Liver (tissue), 8 donors: ENCODE measurements at regions not wholly inside any gene's neighbourhood (a gene's known extent, or its start where the extent isn't known, plus 50 kb on each side); places are given as distances from the start of the nearest gene placed in this dataset.

Source experiments
- DNase-seq: peaks from one replicate; pipeline ENCODE4 v3.0.0-alpha.2; 2017; ENCODE audit warnings: low spot score
- H3K27ac ChIP-seq, 2 donors: one replicate each; pipeline ENCODE4 v1.7.0; 2013; ENCODE audit warnings: inconsistent platforms in 2 of 2, low read length in 2 of 2, control low read depth in 1 of 2, low read depth in 1 of 2, mild to moderate bottlenecking in 1 of 2
- H3K27me3 ChIP-seq, 4 donors: one replicate each; pipeline versions ENCODE4 v1.6.1 to v1.7.0; 2013; ENCODE audit warnings: low read length in 3 of 4, inconsistent platforms in 1 of 4, mild to moderate bottlenecking in 1 of 4, moderate library complexity in 1 of 4; ENCODE audit not compliant: control insufficient read depth in 4 of 4, insufficient read depth in 4 of 4
- H3K36me3 ChIP-seq, 4 donors: one replicate each; pipeline versions ENCODE4 v1.6.1 to v1.7.0; 2013; ENCODE audit warnings: low read length in 3 of 4, mild to moderate bottlenecking in 3 of 4, low read depth in 1 of 4, moderate library complexity in 1 of 4; ENCODE audit not compliant: control insufficient read depth in 4 of 4, insufficient read depth in 3 of 4
- H3K4me1 ChIP-seq, 4 donors: one replicate each; pipeline versions ENCODE4 v1.6.1 to v1.7.0; 2013; ENCODE audit warnings: low read length in 3 of 4, mild to moderate bottlenecking in 3 of 4, moderate library complexity in 1 of 4; ENCODE audit not compliant: control insufficient read depth in 4 of 4, insufficient read depth in 4 of 4
- H3K4me3 ChIP-seq, 3 donors: one replicate each; pipeline versions ENCODE4 v1.6.1 to v1.7.0; 2013; ENCODE audit warnings: low read length in 3 of 3, control low read depth in 1 of 3, low read depth in 1 of 3, mild to moderate bottlenecking in 1 of 3
- H3K9ac ChIP-seq, 2 donors: one replicate each; pipeline ENCODE4 v1.7.0; 2013; ENCODE audit warnings: low read length in 2 of 2, mild to moderate bottlenecking in 2 of 2, moderate library complexity in 2 of 2, control low read depth in 1 of 2, low read depth in 1 of 2
- H3K9me3 ChIP-seq, 4 donors: one replicate each; pipeline versions ENCODE4 v1.6.1 to v1.7.0; 2013; ENCODE audit warnings: low read length in 3 of 4; ENCODE audit not compliant: control insufficient read depth in 4 of 4
- ATF3 ChIP-seq: IDR thresholded peaks from 2 replicates; pipeline ENCODE4 v1.6.1; 2016; ENCODE audit warnings: antibody characterized with exemption
- CTCF ChIP-seq: fragments of 150-350 bp; IDR thresholded peaks from 2 replicates; pipeline ENCODE4 v1.5.1; 2017; ENCODE audit warnings: improper control_type of control experiment, low read depth, low read length; ENCODE audit not compliant: missing input control
- EGR1 ChIP-seq, 2 donors: IDR thresholded peaks; 2 replicates each; pipeline ENCODE4 v1.6.1; 2016 to 2018; ENCODE audit warnings: antibody characterized with exemption in 2 of 2, low read depth in 2 of 2
- FOXA1 ChIP-seq: IDR thresholded peaks from 2 replicates; pipeline ENCODE4 v1.6.1; 2016; ENCODE audit warnings: antibody characterized with exemption
- FOXA2 ChIP-seq: IDR thresholded peaks from 2 replicates; pipeline ENCODE4 v1.6.1; 2016; ENCODE audit warnings: antibody characterized with exemption
- GABPA ChIP-seq, 2 donors: IDR thresholded peaks in 1 of 2; conservative IDR thresholded peaks in 1 of 2; 2 replicates each; pipeline ENCODE4 v1.6.1; 2016; ENCODE audit warnings: antibody characterized with exemption in 2 of 2, mild to moderate bottlenecking in 1 of 2, moderate library complexity in 1 of 2
- JUND ChIP-seq, 2 donors: IDR thresholded peaks; 2 replicates each; pipeline ENCODE4 v1.6.1; 2016; ENCODE audit warnings: antibody characterized with exemption in 2 of 2
- MAX ChIP-seq: IDR thresholded peaks from 2 replicates; pipeline ENCODE4 v1.6.1; 2016; ENCODE audit warnings: antibody characterized with exemption
- NR2F2 ChIP-seq: IDR thresholded peaks from 2 replicates; pipeline ENCODE4 v1.6.1; 2016; ENCODE audit warnings: antibody characterized with exemption
- RAD21 ChIP-seq, 2 donors: IDR thresholded peaks; 2 replicates each; pipeline ENCODE4 v1.6.1; 2016; ENCODE audit warnings: antibody characterized with exemption in 2 of 2, mild to moderate bottlenecking in 2 of 2
- REST ChIP-seq: IDR thresholded peaks from 2 replicates; pipeline ENCODE4 v1.6.1; 2016; ENCODE audit warnings: antibody characterized with exemption, mild to moderate bottlenecking
- SP1 ChIP-seq: IDR thresholded peaks from 2 replicates; pipeline ENCODE4 v1.6.1; 2018; ENCODE audit warnings: antibody characterized with exemption, mild to moderate bottlenecking
- TAF1 ChIP-seq: conservative IDR thresholded peaks from 2 replicates; pipeline ENCODE4 v1.6.1; 2016; ENCODE audit warnings: antibody characterized with exemption, mild to moderate bottlenecking
- YY1 ChIP-seq: IDR thresholded peaks from 2 replicates; pipeline ENCODE4 v1.6.1; 2016; ENCODE audit warnings: antibody characterized with exemption, mild to moderate bottlenecking
- ZBTB33 ChIP-seq: IDR thresholded peaks from 2 replicates; pipeline ENCODE4 v1.6.1; 2016; ENCODE audit warnings: antibody characterized with exemption
- WGBS: extraction: QIAGEN DNeasy Blood & Tissue Kit; methylation state at CpG from one replicate; pipeline ENCODE4 v1.1.7; 2013; 5-methylcytosine and 5-hydroxymethylcytosine counted together
- donor health status: healthy.
- donor health status: healthy.
- donor health status: healthy.
- donor health status: healthy.
- donor health status: healthy.

GRCh38 chr5:39599721-39600431, 175.1 kb upstream of the DAB2 start:
- H3K9me3 ChIP-seq, result no peaks in the 10 kb centered on the region
- no peak overlapping the region for H3K4me3 ChIP-seq
- TF ChIP-seq FOXA2, result no peak
- peak; percentile 65 for TF ChIP-seq CTCF
- TF ChIP-seq RAD21 (IDR thresholded peaks at IDR 0.05), result peak; percentile 88 to 89
- no peak for TF ChIP-seq EGR1 (IDR thresholded peaks at IDR 0.05; ENCODE audit: low read depth in 2 of 2)
- TF ChIP-seq REST, result no peak
- no peak for TF ChIP-seq NR2F2
- TF ChIP-seq JUND (IDR thresholded peaks at IDR 0.05), result no peak
- no peak for DNase-seq
- no peaks in the 10 kb centered on the region for H3K36me3 ChIP-seq
- H3K4me1 ChIP-seq, result peaks cover 0 to 6% (median 3%) of the 10 kb centered on the region in 4 donors
- 15% methylated on average over 5 of the region's 5 CpGs for WGBS
- no peaks in the 10 kb centered on the region for H3K27me3 ChIP-seq
- H3K9ac ChIP-seq, result no peak overlapping the region
- no peak overlapping the region for H3K27ac ChIP-seq

- H3K9ac ChIP-seq, result no peak overlapping the region
- H3K4me1 ChIP-seq, result peaks cover 0 to 6% (median 3%) of the 10 kb centered on the region in 4 donors
- no peak overlapping the region for H3K4me3 ChIP-seq
- no peak overlapping the region for H3K27ac ChIP-seq
- no peaks in the 10 kb centered on the region for H3K9me3 ChIP-seq
- WGBS, result 88% methylated on average over 14 of the region's 14 CpGs
- DNase-seq, result no peak
- H3K27me3 ChIP-seq, result no peaks in the 10 kb centered on the region
- H3K36me3 ChIP-seq, result no peaks in the 10 kb centered on the region
- TF ChIP-seq SP1 (no peak), TAF1 (no peak), FOXA2 (no peak), MAX (no peak), GABPA (IDR thresholded peaks at IDR 0.05 in 1 of 2, conservative IDR thresholded peaks at IDR 0.05 in 1 of 2) (no peak), REST (no peak), YY1 (no peak), FOXA1 (no peak), JUND (IDR thresholded peaks at IDR 0.05) (no peak), ATF3 (no peak), ZBTB33 (no peak), NR2F2 (no peak)
Measured at GRCh38 chr5:39598661-39599248, 174.0 kb upstream of the DAB2 start.
